HEK293 (cell line): ENCODE measurements at regions not wholly inside any gene's neighbourhood (a gene's known extent, or its start where the extent isn't known, plus 50 kb on each side); places are given as distances from the start of the nearest gene placed in this dataset.

ENCODE experiments used
- CTCF ChIA-PET: fragments of 350-600 bp; formaldehyde crosslinking; extraction: SDS; loops from one replicate; lab custom pipeline; 2021; ENCODE audit warnings: antibody characterized with exemption; lab: Yijun Ruan, JAX
- POLR2A ChIA-PET: fragments of 300-600 bp; formaldehyde crosslinking; extraction: SDS; loops from one replicate; lab custom pipeline; 2020; ENCODE audit warnings: antibody characterized with exemption, inconsistent platforms; lab: Yijun Ruan, JAX
- H3K27ac ChIP-seq: fragments of 200-500 bp; sonication (Bioruptor generic); 2 replicates; pipeline ENCODE4 v1.5.1; 2014; ENCODE audit warnings: low read depth, low read length, control low read depth, inconsistent platforms; ENCODE audit errors: extremely low read depth
- H3K36me3 ChIP-seq, 2 experiments: fragments of 200-500 bp in 1 of 2; sonication (Bioruptor generic) in 1 of 2; 1 replicate in 1 of 2; 2 replicates in 1 of 2; pipeline ENCODE4 v1.5.1; 2014 to 2017; ENCODE audit warnings: inconsistent platforms in 2 of 2, low read length in 2 of 2; ENCODE audit not compliant: control insufficient read depth in 2 of 2, insufficient read depth in 1 of 2
- H3K4me1 ChIP-seq: fragments of 200-500 bp; sonication (Bioruptor generic); 2 replicates; pipeline ENCODE4 v1.5.1; 2014; ENCODE audit warnings: mild to moderate bottlenecking, low read length, inconsistent platforms; ENCODE audit not compliant: control insufficient read depth, insufficient read depth
- H3K4me3 ChIP-seq: 2 replicates; pipeline ENCODE4 v1.5.1; 2011; ENCODE audit warnings: low read depth, mild to moderate bottlenecking, control low read depth, low read length, moderate library complexity
- H3K9me3 ChIP-seq: fragments of 200-500 bp; sonication (Bioruptor generic); 2 replicates; pipeline ENCODE4 v1.5.1; 2014; ENCODE audit warnings: low read depth, low read length, inconsistent platforms; ENCODE audit not compliant: control insufficient read depth, insufficient read depth
- OSR2 ChIP-seq: fragments of 450-650 bp; formaldehyde crosslinking; IDR thresholded peaks from 2 replicates; pipeline ENCODE4 v1.5.1; 2016; ENCODE audit warnings: missing biosample characterization, missing genetic modification characterization
- SP3 ChIP-seq: fragments of 450-650 bp; formaldehyde crosslinking; IDR thresholded peaks from 2 replicates; pipeline ENCODE4 v1.5.1; 2016; ENCODE audit warnings: missing biosample characterization, missing genetic modification characterization
- SP7 ChIP-seq: fragments of 450-650 bp; formaldehyde crosslinking; IDR thresholded peaks from 2 replicates; pipeline ENCODE4 v1.5.1; 2016; ENCODE audit warnings: missing biosample characterization, missing genetic modification characterization
- ZBTB20 ChIP-seq: fragments of 450-650 bp; formaldehyde crosslinking; IDR thresholded peaks from 2 replicates; pipeline ENCODE4 v1.5.1; 2016; ENCODE audit warnings: missing biosample characterization, missing genetic modification characterization
- ZNF112 ChIP-seq: fragments of 450-650 bp; formaldehyde crosslinking; IDR thresholded peaks from 2 replicates; pipeline ENCODE4 v1.5.0; 2017; ENCODE audit warnings: missing biosample characterization, missing genetic modification characterization
- ZNF16 ChIP-seq: fragments of 450-650 bp; formaldehyde crosslinking; IDR thresholded peaks from 2 replicates; pipeline ENCODE4 v1.5.1; 2016; ENCODE audit warnings: low read depth, missing biosample characterization, missing genetic modification characterization
- ZNF426 ChIP-seq: fragments of 450-650 bp; formaldehyde crosslinking; IDR thresholded peaks from 2 replicates; pipeline ENCODE4 v1.5.1; 2017; ENCODE audit warnings: missing biosample characterization, missing genetic modification characterization, mild to moderate bottlenecking, inconsistent platforms, moderate library complexity
- ZNF48 ChIP-seq: fragments of 450-650 bp; formaldehyde crosslinking; IDR thresholded peaks from 2 replicates; pipeline ENCODE4 v1.5.1; 2016; ENCODE audit warnings: missing biosample characterization, missing genetic modification characterization
- ZNF555 ChIP-seq: fragments of 450-650 bp; formaldehyde crosslinking; conservative IDR thresholded peaks from 2 replicates; pipeline ENCODE4 v1.5.1; 2017; ENCODE audit warnings: missing biosample characterization, mild to moderate bottlenecking, missing genetic modification characterization, inconsistent platforms
- ZNF561 ChIP-seq: fragments of 450-650 bp; IDR thresholded peaks from 2 replicates; pipeline ENCODE4 v1.5.1; 2018; ENCODE audit warnings: missing biosample characterization, missing genetic modification characterization, borderline replicate concordance
- ZNF645 ChIP-seq: fragments of 450-650 bp; formaldehyde crosslinking; IDR thresholded peaks from 2 replicates; pipeline ENCODE4; 2016; ENCODE audit warnings: missing biosample characterization, missing genetic modification characterization
- ZNF776 ChIP-seq: fragments of 450-650 bp; formaldehyde crosslinking; IDR thresholded peaks from 2 replicates; pipeline ENCODE4 v1.5.0; 2017; ENCODE audit warnings: missing biosample characterization, missing genetic modification characterization, borderline replicate concordance
- ZNF830 ChIP-seq: fragments of 450-650 bp; IDR thresholded peaks from 2 replicates; pipeline ENCODE4 v1.5.0; 2018; ENCODE audit warnings: missing biosample characterization, missing genetic modification characterization, low read depth, mild to moderate bottlenecking, moderate library complexity
- ZXDB ChIP-seq: fragments of 450-650 bp; formaldehyde crosslinking; IDR thresholded peaks from 2 replicates; pipeline ENCODE4 v1.5.1; 2016; ENCODE audit warnings: missing biosample characterization, missing genetic modification characterization
- TF ChIP-seq, protein P1 (sequence below): fragments of 450-650 bp; formaldehyde crosslinking; IDR thresholded peaks from 2 replicates; pipeline ENCODE4 v1.5.1; 2016; ENCODE audit warnings: missing biosample characterization, missing genetic modification characterization
- TF ChIP-seq, protein P2 (sequence below): fragments of 450-650 bp; formaldehyde crosslinking; IDR thresholded peaks from 2 replicates; pipeline ENCODE4 v1.5.1; 2016; ENCODE audit warnings: missing biosample characterization, missing genetic modification characterization
- TF ChIP-seq, protein P3 (sequence below): fragments of 450-650 bp; formaldehyde crosslinking; IDR thresholded peaks from 2 replicates; pipeline ENCODE4 v1.5.1; 2016; ENCODE audit warnings: missing biosample characterization, missing genetic modification characterization
- TF ChIP-seq, protein P4 (sequence below): fragments of 450-650 bp; formaldehyde crosslinking; IDR thresholded peaks from 2 replicates; pipeline ENCODE4 v1.5.1; 2017; ENCODE audit warnings: missing biosample characterization, missing genetic modification characterization
- TF ChIP-seq, protein P5 (sequence below): fragments of 450-650 bp; formaldehyde crosslinking; IDR thresholded peaks from 2 replicates; pipeline ENCODE4 v1.5.1; 2016; ENCODE audit warnings: missing biosample characterization, missing genetic modification characterization

DNA sequence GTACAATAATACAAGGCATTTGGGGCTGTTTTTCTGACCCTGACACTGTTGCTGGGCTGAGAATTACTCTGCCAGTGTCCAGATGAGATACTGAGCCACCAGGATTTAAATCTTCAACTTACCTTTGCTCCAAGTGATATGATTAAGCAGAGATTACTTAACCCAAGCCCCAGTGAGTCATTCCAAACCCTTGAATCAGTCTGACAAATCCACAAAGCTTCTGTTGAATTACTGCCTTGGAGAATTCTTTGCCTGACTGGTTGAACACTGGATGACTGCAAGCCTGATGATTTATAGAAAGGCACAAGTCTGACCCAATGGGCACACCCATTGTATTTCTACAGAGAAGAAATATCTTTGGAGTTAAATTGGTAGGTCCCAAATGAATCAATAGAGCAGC lies 88.2 kb upstream of the TSC22D2 start:
- TF ChIP-seq ZNF555 = no peak
- peak; percentile 40; the same call in 1 of the 2 replicates for TF ChIP-seq ZBTB20 (tag by site-specific recombination)
- no peak for TF ChIP-seq ZNF48 (tag by site-specific recombination)
- TF ChIP-seq SP7 (tag by site-specific recombination) = 0 out of 2 replicates have a peak, but pooled peaks have one; percentile 23
- Histone ChIP-seq H3K9me3 (no peaks in the 10 kb centered on the region), H3K4me3 (no peak overlapping the region)

DNA sequence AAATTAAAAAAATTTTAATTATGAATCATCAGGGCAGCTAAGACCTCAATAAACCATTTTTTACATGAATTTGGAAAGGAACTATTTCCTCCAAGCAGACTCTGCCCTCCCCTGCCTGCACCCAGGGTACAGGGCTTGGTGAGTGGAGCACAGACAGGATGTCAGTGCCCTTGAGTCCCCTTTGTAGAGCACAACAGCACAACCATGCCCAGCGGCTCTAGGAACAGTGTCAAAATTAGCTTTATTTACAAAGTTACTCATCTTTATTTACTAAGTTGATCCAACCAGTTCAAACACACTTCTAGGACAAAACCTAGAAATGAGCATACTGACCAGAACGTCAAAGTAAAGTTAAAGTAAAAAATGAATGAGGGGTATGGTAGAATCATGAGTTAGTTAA lies 90.6 kb upstream of the TSC22D2 start:
- Histone ChIP-seq H3K9me3 (no peaks in the 10 kb centered on the region), H3K4me3 (no peak overlapping the region), H3K36me3 (no peaks in the 10 kb centered on the region), H3K4me1 (no peaks in the 10 kb centered on the region), H3K27ac (no peak overlapping the region)
- POLR2A ChIA-PET = interaction anchor here (0.8 kb wide), 1 partner anchor 91 kb away, joined by 3 read pairs; no protein-coding TSS in a partner anchor
- TF ChIP-seq OSR2 (tag by site-specific recombination) (no peak), ZXDB (tag by site-specific recombination) (no peak), ZNF776 (tag by site-specific recombination) (no peak), ZNF645 (tag by site-specific recombination) (no peak), ZNF112 (tag by site-specific recombination) (no peak), ZNF561 (tag by site-specific recombination) (no peak), ZNF16 (tag by site-specific recombination) (no peak), ZNF830 (no peak), ZNF426 (no peak), SP3 (no peak)
- TF ChIP-seq, protein P1, sequence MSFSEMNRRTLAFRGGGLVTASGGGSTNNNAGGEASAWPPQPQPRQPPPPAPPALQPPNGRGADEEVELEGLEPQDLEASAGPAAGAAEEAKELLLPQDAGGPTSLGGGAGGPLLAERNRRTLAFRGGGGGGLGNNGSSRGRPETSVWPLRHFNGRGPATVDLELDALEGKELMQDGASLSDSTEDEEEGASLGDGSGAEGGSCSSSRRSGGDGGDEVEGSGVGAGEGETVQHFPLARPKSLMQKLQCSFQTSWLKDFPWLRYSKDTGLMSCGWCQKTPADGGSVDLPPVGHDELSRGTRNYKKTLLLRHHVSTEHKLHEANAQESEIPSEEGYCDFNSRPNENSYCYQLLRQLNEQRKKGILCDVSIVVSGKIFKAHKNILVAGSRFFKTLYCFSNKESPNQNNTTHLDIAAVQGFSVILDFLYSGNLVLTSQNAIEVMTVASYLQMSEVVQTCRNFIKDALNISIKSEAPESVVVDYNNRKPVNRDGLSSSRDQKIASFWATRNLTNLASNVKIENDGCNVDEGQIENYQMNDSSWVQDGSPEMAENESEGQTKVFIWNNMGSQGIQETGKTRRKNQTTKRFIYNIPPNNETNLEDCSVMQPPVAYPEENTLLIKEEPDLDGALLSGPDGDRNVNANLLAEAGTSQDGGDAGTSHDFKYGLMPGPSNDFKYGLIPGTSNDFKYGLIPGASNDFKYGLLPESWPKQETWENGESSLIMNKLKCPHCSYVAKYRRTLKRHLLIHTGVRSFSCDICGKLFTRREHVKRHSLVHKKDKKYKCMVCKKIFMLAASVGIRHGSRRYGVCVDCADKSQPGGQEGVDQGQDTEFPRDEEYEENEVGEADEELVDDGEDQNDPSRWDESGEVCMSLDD (tag by site-specific recombination) = no peak
- TF ChIP-seq, protein P2, sequence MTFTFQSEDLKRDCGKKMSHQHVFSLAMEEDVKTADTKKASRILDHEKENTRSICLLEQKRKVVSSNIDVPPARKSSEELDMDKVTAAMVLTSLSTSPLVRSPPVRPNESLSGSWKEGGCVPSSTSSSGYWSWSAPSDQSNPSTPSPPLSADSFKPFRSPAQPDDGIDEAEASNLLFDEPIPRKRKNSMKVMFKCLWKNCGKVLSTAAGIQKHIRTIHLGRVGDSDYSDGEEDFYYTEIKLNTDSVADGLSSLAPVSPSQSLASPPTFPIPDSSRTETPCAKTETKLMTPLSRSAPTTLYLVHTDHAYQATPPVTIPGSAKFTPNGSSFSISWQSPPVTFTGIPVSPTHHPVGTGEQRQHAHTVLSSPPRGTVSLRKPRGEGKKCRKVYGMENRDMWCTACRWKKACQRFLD (tag by site-specific recombination) = no peak
- TF ChIP-seq, protein P3, sequence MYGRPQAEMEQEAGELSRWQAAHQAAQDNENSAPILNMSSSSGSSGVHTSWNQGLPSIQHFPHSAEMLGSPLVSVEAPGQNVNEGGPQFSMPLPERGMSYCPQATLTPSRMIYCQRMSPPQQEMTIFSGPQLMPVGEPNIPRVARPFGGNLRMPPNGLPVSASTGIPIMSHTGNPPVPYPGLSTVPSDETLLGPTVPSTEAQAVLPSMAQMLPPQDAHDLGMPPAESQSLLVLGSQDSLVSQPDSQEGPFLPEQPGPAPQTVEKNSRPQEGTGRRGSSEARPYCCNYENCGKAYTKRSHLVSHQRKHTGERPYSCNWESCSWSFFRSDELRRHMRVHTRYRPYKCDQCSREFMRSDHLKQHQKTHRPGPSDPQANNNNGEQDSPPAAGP (tag by site-specific recombination) = no peak
- TF ChIP-seq, protein P4, sequence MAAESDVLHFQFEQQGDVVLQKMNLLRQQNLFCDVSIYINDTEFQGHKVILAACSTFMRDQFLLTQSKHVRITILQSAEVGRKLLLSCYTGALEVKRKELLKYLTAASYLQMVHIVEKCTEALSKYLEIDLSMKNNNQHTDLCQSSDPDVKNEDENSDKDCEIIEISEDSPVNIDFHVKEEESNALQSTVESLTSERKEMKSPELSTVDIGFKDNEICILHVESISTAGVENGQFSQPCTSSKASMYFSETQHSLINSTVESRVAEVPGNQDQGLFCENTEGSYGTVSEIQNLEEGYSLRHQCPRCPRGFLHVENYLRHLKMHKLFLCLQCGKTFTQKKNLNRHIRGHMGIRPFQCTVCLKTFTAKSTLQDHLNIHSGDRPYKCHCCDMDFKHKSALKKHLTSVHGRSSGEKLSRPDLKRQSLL = no peak
- TF ChIP-seq, protein P5, sequence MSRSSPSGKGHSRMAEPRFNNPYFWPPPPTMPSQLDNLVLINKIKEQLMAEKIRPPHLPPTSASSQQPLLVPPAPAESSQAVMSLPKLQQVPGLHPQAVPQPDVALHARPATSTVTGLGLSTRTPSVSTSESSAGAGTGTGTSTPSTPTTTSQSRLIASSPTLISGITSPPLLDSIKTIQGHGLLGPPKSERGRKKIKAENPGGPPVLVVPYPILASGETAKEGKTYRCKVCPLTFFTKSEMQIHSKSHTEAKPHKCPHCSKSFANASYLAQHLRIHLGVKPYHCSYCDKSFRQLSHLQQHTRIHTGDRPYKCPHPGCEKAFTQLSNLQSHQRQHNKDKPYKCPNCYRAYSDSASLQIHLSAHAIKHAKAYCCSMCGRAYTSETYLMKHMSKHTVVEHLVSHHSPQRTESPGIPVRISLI (tag by site-specific recombination) = no peak
- CTCF ChIA-PET = interaction anchor here (1.6 kb wide), 2 partner anchors 32 to 78 kb away, joined by 3 to 6 read pairs; no protein-coding TSS in a partner anchor

More for the DNA sequence above, 88.2 kb upstream of the TSC22D2 start:
- Histone ChIP-seq H3K27ac (no peak overlapping the region), H3K36me3 (no peaks in the 10 kb centered on the region), H3K4me1 (no peaks in the 10 kb centered on the region)
- ChIA-PET POLR2A (interaction anchor here (0.7 kb wide), 1 partner anchor 89 kb away, joined by 3 read pairs; the partner anchor contains the start of gene TSC22D2), CTCF (interaction anchor here (1.3 to 1.6 kb wide), 2 partner anchors 9 to 176 kb away, joined by 4 to 6 read pairs; no protein-coding TSS in a partner anchor)
